ENCODE measurements at regions not wholly inside any gene's neighbourhood (a gene's known extent, or its start where the extent isn't known, plus 50 kb on each side); places are given as distances from the start of the nearest gene placed in this dataset.

- H3K4me3 ChIP-seq (ENCODE audit: low read depth, low read length) = no peak overlapping the region
- TF ChIP-seq, protein P1, sequence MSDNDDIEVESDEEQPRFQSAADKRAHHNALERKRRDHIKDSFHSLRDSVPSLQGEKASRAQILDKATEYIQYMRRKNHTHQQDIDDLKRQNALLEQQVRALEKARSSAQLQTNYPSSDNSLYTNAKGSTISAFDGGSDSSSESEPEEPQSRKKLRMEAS (IDR thresholded peaks at IDR 0.05; ENCODE audit: low read depth, low read length) = peak; percentile 46; the same call in 1 of the 2 replicates
- no peak for TF ChIP-seq MYC (IDR thresholded peaks at IDR 0.05; ENCODE audit: low read depth, low read length)
- peak; percentile 71 for DNase-seq (ENCODE audit: low read depth)
These were observed 144.4 kb upstream of the IGF1R start for GRCh38 chr15:98503970-98504369.

DNA sequence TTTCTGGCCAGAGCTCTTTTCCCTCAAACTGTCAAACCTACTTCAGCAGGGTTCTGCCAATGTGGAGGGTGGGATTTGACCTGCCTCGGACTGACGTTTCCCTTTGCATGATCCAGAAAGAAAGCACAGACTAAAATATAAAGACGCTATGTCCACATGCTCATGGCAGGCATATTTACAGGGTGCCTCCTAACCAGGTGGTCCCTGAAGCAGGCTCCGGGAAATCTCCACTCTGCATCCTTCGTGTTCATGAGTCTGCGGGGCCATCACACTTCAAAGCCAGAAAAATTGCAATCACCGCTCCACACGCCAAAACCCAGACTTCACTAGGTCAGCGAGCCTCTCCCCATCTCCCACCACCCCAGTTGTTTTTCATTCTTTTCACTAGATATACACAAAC lies 143.3 kb upstream of the IGF1R start:
- no peak for TF ChIP-seq POLR2A (IDR thresholded peaks at IDR 0.05; ENCODE audit: extremely low read depth, insufficient read length)
- TF ChIP-seq, protein P1 (IDR thresholded peaks at IDR 0.05; ENCODE audit: low read depth, low read length) = no peak
- TF ChIP-seq, protein P2, sequence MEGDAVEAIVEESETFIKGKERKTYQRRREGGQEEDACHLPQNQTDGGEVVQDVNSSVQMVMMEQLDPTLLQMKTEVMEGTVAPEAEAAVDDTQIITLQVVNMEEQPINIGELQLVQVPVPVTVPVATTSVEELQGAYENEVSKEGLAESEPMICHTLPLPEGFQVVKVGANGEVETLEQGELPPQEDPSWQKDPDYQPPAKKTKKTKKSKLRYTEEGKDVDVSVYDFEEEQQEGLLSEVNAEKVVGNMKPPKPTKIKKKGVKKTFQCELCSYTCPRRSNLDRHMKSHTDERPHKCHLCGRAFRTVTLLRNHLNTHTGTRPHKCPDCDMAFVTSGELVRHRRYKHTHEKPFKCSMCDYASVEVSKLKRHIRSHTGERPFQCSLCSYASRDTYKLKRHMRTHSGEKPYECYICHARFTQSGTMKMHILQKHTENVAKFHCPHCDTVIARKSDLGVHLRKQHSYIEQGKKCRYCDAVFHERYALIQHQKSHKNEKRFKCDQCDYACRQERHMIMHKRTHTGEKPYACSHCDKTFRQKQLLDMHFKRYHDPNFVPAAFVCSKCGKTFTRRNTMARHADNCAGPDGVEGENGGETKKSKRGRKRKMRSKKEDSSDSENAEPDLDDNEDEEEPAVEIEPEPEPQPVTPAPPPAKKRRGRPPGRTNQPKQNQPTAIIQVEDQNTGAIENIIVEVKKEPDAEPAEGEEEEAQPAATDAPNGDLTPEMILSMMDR (IDR thresholded peaks at IDR 0.05; ENCODE audit: low read depth, low read length) = no peak
- TF ChIP-seq MYC (IDR thresholded peaks at IDR 0.05; ENCODE audit: low read depth, low read length) = no peak
- DNase-seq (ENCODE audit: low read depth) = no peak
- H3K4me3 ChIP-seq (ENCODE audit: low read depth, low read length) = no peak overlapping the region

- no peak overlapping the region for H3K4me3 ChIP-seq (ENCODE audit: low read depth, low read length)
- peak; percentile 71 for DNase-seq (ENCODE audit: low read depth)
- TF ChIP-seq, protein P2 (IDR thresholded peaks at IDR 0.05; ENCODE audit: low read depth, low read length) = no peak
- TF ChIP-seq, protein P1 (IDR thresholded peaks at IDR 0.05; ENCODE audit: low read depth, low read length) = 0 out of 2 replicates have a peak, but pooled peaks have one; percentile 32
- TF ChIP-seq MYC (IDR thresholded peaks at IDR 0.05; ENCODE audit: low read depth, low read length) = peak; percentile 49
- TF ChIP-seq POLR2A (IDR thresholded peaks at IDR 0.05; ENCODE audit: extremely low read depth, insufficient read length) = no peak
These were observed 142.7 kb upstream of the IGF1R start for GRCh38 chr15:98505611-98506031.

- H3K4me3 ChIP-seq (ENCODE audit: low read depth, low read length) = no peak overlapping the region
- TF ChIP-seq POLR2A (IDR thresholded peaks at IDR 0.05; ENCODE audit: extremely low read depth, insufficient read length) (no peak), MYC (IDR thresholded peaks at IDR 0.05; ENCODE audit: low read depth, low read length) (no peak)
- TF ChIP-seq, protein P2 (IDR thresholded peaks at IDR 0.05; ENCODE audit: low read depth, low read length) = no peak
- TF ChIP-seq, protein P1 (IDR thresholded peaks at IDR 0.05; ENCODE audit: low read depth, low read length) = no peak
- DNase-seq (ENCODE audit: low read depth) = no peak
These were observed 142.2 kb upstream of the IGF1R start for GRCh38 chr15:98506172-98506571.

DNA sequence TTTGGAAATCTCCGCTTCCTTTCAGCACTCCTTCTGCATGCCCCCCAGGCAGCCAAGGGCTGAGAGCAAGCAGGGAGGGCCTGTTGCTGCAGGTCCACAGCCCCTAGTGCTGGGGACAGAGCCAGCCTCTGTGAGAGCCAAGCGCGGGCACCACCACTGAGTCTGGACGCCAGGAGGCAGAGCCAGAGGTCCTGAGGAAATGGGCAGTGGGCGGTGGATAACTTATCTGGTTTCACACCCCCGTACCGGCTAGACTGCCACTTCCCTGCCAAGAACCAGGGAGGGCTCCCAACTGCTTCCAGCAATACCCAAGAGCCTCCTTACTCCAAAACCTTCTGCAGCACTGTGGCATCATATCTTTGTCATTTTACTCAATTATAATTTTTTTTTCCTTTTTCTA lies 141.6 kb upstream of the IGF1R start:
- DNase-seq (ENCODE audit: low read depth) = no peak
- TF ChIP-seq POLR2A (IDR thresholded peaks at IDR 0.05; ENCODE audit: extremely low read depth, insufficient read length) (no peak), MYC (IDR thresholded peaks at IDR 0.05; ENCODE audit: low read depth, low read length) (no peak)
- TF ChIP-seq, protein P2 (IDR thresholded peaks at IDR 0.05; ENCODE audit: low read depth, low read length) = no peak
- TF ChIP-seq, protein P1 (IDR thresholded peaks at IDR 0.05; ENCODE audit: low read depth, low read length) = no peak

GRCh38 chr15:98513428-98513986 lies 134.8 kb upstream of the IGF1R start:
- no peak for DNase-seq (ENCODE audit: low read depth)
- H3K4me3 ChIP-seq (ENCODE audit: low read depth, low read length) = no peak overlapping the region
- TF ChIP-seq MYC (IDR thresholded peaks at IDR 0.05; ENCODE audit: low read depth, low read length) = no peak
- TF ChIP-seq POLR2A (IDR thresholded peaks at IDR 0.05; ENCODE audit: extremely low read depth, insufficient read length) = no peak
- TF ChIP-seq, protein P1 (IDR thresholded peaks at IDR 0.05; ENCODE audit: low read depth, low read length) = no peak

More for the DNA sequence above, 141.6 kb upstream of the IGF1R start:
- no peak overlapping the region for H3K4me3 ChIP-seq (ENCODE audit: low read depth, low read length)

Measured in NB4 (cell line).